ENCODE measurements at regions not wholly inside any gene's neighbourhood (a gene's known extent, or its start where the extent isn't known, plus 50 kb on each side); places are given as distances from the start of the nearest gene placed in this dataset.

DNA sequence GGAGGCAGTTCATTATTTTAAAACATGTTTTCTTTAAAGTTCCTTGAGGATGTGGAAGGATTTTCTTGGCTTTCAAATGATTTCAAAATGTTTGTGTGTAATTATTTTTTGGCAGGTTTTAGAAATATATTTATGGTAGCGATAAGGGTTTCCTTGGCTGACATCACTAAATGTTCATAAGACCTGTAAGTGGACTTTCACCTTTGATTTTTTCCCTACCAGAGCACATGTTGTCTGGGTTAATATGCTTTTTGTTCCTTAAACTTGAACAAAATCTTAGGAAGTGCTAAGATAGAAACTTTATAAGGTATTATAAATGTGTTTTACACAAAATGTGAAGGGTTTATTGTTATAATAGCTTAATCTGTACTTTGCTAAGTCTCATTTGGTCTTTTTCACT lies 315.6 kb downstream of the PCDH7 start:
- TF ChIP-seq GATA2 (IDR thresholded peaks at IDR 0.05; ENCODE audit: low read depth, low read length) (no peak), GATA3 (IDR thresholded peaks at IDR 0.05; ENCODE audit: low read depth, low read length) (no peak)

Measured in SH-SY5Y (cell line).